GM21786 (cell line): ENCODE measurements at regions not wholly inside any gene's neighbourhood (a gene's known extent, or its start where the extent isn't known, plus 50 kb on each side); places are given as distances from the start of the nearest gene placed in this dataset.
"Not testable (repeated sequence)": the region's sequence is repeated elsewhere in the genome, so short reads cannot be mapped to it uniquely, and the experiment has no call there.

Experiments used
- ATAC-seq: cut with Tn5 transposase; IDR thresholded peaks from one replicate; pipeline ENCODE4 v1.9.1; 2021; ENCODE audit not compliant: unreplicated experiment

- ATAC-seq = not testable (repeated sequence)
Measured at GRCh38 chr7:84880326-84880997, 306.4 kb downstream of the SEMA3D start.

GRCh38 chr7:84879570-84880325 lies 307.1 kb downstream of the SEMA3D start:
- ATAC-seq = no peak

- ATAC-seq = no peak
Measured at GRCh38 chr7:84877943-84878570, 308.8 kb downstream of the SEMA3D start.

DNA sequence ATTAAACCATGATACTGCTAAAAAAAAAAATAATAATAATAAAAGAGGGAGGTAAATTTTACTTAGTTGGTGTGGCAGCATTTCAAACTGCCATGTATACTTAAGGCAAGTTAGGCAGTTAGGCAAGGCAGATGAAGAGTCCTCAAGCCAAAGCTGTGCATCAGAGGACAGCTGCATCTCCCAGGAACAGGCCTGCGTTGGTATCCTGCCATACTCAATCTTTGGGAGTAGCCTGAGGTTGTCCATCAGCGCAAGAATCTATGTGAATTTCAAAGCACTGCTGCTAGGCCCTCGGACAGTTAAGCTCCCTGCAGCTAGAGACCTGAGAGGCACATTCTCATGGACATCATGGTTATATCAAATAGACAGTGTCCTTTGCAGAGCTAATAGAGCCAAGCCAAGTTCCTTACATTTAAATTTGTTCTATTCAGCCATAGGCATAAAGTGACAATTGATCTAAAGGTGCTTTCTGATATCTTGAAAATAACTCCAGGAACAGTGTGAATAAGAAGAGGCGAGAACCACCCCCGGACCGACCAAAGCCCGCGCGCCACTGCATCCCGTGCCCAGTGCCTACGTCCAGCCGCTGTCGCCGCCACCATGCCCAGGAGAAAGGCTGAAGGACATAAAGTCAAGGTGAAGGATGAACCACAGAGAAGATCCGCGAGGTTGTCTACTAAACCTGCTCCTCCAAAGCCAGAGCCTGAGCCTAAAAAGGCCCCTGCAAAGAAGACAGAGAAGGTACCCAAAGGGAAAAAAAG lies 310.6 kb downstream of the SEMA3D start:
- ATAC-seq = no peak

DNA sequence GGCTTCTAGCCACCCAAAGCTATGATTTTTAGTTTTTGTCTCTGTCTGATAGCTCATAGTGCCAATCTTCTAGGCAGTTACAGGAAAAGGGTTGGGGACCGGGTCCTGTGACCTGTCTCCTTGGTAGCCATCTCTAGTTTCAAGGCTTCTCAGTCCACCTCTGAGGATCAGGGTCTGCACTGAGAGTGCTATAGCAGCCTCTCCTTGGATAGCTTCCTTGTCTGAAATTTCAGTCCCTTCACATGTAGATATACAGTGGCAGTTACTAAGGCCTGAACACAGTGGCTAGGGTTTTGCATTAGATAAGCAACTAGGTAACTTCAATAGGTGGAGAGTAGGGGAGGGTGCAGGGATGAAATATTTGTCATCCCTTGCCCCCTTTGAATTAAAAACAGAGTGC lies 321.3 kb downstream of the SEMA3D start:
- no peak for ATAC-seq

GRCh38 chr7:84857336-84857735 lies 329.5 kb downstream of the SEMA3D start:
- no peak for ATAC-seq

DNA sequence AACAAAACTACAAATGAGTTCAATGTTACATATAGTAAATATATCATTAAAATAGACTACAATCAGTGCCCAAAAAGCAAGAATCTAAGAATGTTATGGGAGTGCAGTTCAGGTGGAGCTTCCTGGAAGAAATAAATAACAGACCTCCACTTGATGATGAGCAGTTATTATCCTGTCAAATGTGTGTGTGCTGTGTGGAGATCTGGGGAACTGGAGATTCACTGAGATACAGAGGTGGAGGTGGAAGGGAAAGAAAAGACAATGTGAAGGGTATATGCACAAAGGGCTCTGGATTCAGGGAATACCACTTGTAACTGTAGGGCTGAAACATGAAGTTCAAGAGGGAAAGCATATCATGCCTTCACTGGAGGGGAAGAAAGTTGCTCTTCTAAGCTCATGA lies 331.1 kb downstream of the SEMA3D start:
- no peak for ATAC-seq

DNA sequence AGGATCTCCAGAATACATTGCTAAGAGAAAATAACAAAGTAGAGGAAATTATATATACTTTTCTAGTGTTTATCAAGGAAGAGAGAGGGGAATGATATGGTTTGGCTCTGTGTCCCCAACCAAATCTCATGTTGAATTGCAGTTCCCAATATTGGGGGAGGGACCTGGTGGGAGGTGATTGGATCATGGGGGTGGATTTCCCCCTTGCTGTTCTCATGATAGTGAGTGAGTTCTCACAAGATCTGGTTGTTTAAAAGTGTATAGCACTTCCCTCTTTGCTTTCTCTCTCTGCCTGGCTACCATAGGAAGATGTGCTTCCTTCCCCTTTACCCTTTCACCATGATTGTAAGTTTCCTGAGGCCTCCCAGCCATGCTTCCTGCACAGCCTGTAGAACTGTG lies 337.9 kb downstream of the SEMA3D start:
- not testable (repeated sequence) for ATAC-seq

DNA sequence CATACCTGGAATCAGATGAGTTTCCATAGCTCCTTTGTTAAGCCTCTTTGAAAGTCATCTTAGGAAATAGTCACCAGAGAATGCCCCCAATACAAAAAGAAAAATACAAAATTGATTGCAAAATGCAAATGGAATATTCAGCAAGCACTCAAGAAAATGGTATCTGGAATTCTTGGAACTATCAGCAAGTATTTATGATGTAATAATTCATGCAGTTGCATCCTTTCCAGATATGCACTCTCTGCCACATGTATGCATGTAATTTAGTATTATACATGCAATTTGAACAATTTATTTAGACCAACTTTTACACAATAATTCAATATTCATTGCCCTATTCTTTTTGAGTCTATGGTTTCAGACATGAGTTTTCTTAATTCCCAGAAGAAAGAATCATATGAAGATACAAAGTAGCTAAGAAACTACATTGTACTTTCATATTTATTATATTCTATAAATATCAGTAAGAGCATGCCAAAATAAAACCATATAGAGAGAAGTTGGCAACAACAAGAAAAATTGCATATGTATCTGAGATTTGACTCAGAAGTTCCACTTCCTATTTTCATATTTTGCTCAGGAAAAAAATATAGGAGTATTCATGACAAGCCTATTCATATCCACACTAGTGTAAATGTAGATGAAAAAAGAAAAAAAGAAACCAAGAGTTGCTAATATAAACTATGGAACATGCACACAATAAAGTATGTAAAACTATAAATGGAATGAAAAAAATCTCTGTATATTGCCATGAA lies 338.5 kb downstream of the SEMA3D start:
- no peak for ATAC-seq

DNA sequence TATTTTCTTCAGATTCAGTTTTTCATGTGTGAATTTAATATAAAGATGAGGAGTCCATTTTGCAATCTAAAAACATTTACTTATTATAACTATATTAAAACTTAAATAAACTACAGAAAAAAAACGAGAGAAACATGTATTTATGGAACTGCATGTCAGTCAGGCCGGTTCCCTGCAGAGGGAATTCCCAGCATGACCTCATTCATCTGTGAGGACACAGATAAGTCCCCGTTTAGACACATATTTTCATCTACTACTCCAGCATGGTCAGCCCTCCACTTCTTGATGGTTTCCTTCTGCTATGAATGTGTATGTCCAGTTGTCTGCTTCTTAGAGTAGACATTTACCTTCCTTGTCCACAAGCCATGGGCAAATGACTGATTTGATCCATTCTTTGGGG lies 339.1 kb downstream of the SEMA3D start:
- no peak for ATAC-seq

DNA sequence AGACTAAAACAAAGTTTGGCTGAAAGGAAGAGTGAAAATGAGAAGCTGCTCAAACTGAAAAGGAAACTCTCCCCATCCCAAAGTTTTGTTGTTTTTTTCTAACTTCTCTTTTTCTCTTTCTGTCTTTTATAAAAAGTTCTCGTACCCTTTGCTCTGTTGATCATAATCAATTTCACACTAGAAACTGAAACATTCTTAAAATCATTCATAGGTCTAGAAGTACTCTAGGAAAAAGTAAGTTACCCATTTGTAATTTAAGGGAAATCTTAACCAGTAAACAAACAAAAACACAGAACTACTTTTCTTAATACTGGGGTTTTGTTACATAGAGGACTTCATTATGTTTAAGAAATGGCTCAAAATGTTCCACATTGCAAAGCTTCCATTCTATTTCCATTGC lies 339.8 kb downstream of the SEMA3D start:
- no peak for ATAC-seq

DNA sequence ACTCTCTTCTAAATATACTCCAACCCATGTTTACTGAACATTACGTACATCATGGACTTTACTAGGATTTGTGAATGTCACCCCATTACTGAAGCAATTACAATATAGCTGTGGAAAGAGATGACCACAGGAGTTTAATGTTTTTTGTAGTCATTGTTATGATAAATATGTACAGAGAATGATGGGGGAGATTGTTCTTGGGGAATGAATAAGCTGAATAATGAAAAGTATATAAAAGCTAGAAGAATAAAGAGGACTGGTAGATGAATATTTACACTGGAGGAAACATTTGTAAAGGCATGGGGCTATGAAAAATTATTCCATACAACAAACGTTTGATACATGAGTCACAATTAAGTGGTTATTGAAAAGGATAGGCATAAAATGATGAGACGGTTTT lies 340.9 kb downstream of the SEMA3D start:
- ATAC-seq = no peak

DNA sequence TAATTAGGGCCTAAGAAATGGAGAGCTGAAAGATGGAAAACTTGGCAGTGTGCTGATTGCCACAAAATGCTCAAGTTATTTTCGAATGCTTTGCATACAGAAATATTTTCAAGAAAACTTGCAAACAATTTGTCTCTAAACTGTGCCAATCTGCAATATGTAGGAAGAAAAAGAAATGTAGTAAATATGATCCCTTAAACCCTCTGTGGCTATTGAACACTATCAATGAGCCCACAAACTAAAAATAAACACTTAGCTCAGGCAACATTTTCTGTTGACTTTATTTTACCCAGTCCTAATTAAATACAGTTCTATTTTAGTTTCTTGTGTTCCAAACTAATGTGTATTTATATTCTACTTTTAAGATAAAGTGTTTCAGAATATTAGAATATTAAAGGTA lies 342.1 kb downstream of the SEMA3D start:
- no peak for ATAC-seq

- ATAC-seq = no peak
Measured at GRCh38 chr7:84841809-84842208, 345.0 kb downstream of the SEMA3D start.

DNA sequence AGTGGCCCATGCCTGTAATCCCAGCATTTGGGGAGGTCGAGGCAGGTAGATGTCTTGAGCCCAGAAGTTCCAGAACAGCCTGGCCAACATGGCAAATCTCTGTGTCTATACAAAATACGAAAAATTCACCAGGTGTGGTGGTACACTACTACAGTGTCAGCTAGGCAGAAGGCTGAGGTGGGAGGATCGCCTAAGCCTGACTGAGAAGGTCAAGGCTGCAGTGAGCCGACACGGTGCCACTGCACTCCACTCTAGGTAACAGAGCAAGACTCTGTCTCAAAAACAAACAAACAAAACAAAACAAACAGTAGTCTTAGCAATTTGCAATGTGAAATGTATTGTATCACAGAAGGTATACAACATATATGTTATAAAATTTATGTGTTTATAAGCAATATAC lies 348.0 kb downstream of the SEMA3D start:
- ATAC-seq = no peak

DNA sequence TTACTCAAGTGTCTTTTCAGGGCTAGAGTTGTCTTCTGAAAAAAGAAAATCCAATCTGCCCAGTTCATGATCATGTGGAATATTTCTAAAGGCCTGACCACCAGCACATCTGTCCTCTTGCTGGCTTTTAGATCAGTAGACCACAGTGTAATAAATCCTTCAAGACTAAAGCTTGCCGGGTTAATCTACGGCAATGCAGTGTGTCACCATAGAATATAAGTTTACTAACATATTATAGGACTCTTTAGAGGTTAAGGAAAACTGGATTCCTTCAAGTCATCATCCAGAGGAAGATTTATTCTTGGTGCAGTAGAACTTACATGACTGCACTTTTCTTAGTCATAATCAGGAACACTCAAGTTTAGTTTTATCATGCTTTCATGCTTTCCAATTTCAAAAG lies 349.5 kb downstream of the SEMA3D start:
- no peak for ATAC-seq

GRCh38 chr7:84829719-84830118 lies 357.1 kb downstream of the SEMA3D start:
- no peak for ATAC-seq

DNA sequence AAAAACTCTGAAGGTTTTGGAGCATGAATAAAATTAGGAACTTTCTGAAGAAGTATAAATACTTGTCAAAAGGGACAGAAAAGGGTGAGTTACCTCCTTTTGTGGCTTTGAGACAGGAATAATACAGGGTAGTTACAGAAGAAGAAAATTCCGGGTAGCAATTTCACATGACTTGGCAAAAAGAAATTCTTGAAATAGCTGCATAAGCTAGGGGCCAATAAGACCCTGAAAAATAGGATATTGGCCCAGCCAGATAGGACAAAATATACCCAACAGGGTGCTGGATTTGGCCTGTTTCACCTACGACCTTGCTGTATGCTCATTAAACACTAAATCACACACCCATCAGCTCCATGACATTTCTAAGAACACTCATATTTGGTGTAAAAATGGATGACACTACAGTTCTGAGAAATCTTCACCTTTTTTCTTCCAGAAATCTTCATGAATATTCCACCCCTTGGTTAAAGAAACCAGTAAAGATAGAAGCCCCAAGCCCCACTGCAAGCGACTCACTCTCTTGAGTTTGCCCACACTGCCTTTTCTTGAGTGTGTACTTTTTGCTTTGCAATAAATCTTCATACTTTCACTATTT lies 362.7 kb downstream of the SEMA3D start:
- ATAC-seq = no peak

GRCh38 chr7:84823530-84823929 lies 363.3 kb downstream of the SEMA3D start:
- ATAC-seq = no peak

GRCh38 chr7:84822941-84823510 lies 363.8 kb downstream of the SEMA3D start:
- ATAC-seq = no peak
